DMS 273 (cell line): ENCODE measurements at regions not wholly inside any gene's neighbourhood (a gene's known extent, or its start where the extent isn't known, plus 50 kb on each side); places are given as distances from the start of the nearest gene placed in this dataset.
A peak's percentile ranks its signal among the peaks of the same experiment; 100 is the strongest.

Experiments used
- DNase-seq: peaks from one replicate; lab custom pipeline; 2025; ENCODE audit not compliant: unreplicated experiment; lab: John Stamatoyannopoulos, UW

DNA sequence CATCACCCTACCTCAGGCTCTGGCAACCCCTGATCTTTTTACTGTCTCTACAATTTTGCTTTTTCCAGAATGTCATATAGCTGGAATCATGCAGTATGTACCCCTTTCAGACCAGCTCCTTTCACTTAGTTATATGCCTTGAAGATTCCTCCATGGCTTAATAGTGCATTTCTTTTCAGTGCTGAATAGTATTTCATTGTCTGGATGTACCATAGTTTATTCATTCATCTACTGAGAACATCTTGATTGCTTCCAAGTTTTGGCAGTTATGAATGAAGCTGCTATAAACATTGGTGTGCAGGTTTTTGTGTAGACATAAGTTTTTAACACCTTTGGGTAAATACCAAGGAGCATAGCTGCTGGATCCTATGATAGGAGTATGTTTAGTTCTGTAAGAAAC lies 50.8 kb upstream of the ANP32A start:
- DNase-seq: no peak

DNA sequence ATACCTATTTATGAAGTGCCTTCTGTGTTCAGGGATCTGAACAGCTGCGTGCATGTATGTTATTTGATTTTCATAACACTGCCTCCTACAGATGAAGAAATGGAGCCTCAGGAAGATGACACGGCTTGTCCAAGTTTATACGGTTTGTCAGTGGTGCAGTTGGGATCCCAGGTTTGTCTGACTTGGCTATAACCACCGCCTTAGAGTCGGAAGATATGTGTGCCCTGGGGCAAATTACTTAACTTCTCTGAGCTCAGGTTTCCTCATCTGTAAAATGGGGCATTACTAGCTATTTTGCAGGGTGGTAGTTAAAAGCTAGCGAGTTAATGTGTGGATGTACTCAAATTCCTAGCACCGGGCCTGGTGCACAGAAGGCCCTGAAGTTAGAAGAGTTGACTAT lies 54.1 kb upstream of the ANP32A start:
- DNase-seq: no peak

DNA sequence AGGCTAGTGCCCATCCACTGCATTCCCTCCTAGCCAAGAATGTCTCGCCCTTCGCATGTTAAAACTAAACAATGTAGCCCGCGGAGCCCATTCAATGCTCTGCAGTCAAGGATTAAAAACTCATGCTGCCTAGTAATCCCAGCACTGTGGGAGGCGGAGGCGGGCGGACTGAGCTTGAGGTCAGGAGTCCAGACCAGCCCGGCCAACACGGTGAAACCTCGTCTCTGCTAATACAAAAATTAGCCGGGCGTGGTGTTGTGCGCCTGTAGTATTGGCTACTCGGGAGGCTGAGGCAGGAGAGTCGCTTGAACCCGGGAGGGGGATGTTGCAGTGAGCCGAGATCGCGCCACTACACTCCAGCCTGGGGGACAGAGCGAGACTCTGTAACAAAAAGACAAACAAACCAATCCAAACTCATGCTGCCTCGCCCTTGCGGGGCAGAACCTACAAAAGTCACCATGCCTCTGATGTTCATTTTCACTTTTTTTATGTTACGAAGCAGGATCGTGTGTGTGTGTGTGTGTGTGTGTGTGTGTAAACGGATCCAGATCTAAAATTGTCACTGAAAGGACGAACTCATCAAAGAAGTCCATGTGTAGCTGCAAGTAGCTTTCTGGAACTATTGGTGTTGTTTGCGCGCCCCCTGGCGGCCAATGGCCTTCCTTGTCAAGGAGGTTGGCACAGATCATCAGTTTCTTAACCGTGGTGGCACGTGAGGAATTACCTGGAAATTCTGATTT lies 54.8 kb upstream of the SPESP1 start:
- peak; percentile 92 for DNase-seq

DNA sequence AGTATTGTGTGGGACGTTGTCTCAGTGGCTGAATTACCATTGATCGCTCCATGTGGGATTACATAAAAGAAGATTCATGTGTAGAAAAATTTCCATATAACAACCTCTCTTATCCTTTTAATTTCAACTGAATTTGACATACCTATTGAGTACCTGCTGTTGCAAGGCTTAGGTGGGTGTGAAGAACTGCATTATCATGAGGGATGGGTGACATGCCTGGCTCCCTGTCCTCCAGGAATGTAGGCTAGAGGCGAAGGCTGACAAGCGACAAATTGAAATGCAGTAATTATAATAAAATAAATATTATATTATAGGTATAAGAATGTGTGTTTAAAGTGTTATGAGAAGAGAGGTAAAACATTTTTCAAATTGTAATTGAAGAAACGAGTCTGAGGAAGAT lies 52.7 kb upstream of the SPESP1 start:
- DNase-seq: no peak

DNA sequence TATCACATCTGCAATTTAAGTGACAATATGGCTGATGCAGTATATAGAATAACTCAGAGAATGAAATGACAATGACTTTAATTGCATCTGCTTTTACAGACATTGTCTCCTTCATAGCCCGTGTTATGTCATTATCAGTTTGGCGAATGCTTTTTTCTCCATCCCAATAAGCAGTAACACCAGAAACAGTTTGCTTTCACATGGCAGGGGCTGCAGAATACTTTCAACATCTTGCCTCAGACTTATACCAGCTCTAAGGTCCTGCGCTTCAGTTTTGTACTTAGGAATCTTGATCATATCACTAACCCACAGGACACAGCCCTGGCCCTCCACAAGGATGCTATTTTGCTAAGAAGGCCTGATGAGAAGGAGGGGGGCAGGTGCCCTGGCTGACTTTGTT lies 49.9 kb upstream of the SPESP1 start:
- DNase-seq: no peak
